GM12873 (cell line): ENCODE measurements at regions not wholly inside any gene's neighbourhood (a gene's known extent, or its start where the extent isn't known, plus 50 kb on each side); places are given as distances from the start of the nearest gene placed in this dataset.

Experiments
- CTCF ChIP-seq: IDR thresholded peaks from 2 replicates; pipeline ENCODE4 v1.5.1; 2012; ENCODE audit warnings: low read depth, mild to moderate bottlenecking, moderate library complexity, low read length, control low read depth; ENCODE audit not compliant: insufficient read depth; ENCODE audit errors: missing control alignments

DNA sequence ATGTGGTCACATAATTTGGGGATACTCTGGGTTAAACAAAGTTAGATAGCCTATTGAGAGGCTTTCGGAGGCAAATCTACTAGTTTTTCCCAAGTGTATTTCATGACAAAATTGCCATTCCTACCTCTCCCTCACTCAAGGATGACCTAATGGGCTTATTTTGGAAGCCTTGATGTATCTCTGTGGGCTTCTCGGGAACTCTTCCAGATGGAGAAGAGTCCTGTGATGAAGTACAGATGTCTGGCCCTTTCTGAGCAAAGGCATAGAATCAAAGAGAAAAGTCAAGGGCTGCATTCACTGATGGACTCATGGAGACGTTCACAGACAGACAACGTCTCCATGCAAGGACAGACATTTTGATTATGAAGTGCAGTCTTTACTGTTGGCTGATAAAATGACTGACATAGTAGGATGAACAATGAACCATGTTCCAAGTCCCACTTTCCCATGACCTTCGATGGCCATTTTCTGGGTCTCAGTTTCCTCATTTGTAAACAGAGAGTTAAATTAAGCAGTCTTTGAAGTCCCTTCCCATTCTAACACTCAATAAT is 347.2 kb upstream of the CD180 start:
- no peak for TF ChIP-seq CTCF

GRCh38 chr5:67542479-67542878 is 345.9 kb upstream of the CD180 start:
- TF ChIP-seq CTCF = no peak

DNA sequence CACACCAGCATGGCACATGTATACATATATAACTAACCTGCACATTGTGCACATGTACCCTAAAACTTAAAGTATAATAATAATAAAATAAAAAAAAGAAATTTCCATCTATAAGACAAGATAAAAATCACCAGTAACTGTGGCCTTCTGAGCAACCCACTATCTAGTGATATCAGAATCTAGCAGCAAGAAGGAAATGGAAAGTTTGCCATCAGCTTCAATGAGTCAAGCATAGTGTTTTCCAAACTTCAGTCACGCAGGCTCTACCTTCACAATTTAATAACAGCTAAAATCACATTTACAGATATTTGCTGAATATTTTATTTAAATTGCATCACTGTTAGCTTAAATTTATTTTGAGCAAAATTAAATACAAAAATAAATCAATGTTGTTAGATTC is 345.3 kb upstream of the CD180 start:
- TF ChIP-seq CTCF = no peak

DNA sequence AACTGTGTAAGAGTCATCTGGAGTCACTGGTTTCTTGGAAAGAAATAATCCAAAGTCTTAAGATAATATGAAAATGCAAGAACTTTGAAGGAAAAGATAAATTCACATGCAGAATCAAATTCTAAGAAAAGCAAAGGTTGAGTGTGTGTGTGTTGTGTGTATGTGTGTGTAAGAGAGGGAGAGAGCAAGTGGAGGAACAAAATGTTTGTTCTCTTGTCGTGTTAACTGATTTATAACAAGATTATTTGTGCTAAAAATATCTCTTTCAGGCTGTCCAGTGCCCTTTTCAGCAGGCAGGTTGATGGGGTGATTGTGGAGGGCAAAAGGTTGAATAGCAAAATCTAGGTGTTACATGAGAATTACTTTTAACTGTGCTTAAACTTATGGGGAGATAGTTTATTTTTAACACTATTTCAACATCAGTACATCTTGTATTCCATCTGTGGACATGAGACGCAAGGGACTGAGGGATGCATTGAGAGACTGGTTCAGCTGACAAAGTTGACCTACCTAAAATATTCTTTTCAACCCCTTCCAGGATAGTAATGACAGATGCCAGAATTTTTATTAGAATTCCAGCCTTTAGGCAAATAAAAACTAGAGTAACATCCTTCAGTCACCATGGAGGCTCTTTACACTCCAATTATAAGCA is 342.4 kb upstream of the CD180 start:
- no peak for TF ChIP-seq CTCF

DNA sequence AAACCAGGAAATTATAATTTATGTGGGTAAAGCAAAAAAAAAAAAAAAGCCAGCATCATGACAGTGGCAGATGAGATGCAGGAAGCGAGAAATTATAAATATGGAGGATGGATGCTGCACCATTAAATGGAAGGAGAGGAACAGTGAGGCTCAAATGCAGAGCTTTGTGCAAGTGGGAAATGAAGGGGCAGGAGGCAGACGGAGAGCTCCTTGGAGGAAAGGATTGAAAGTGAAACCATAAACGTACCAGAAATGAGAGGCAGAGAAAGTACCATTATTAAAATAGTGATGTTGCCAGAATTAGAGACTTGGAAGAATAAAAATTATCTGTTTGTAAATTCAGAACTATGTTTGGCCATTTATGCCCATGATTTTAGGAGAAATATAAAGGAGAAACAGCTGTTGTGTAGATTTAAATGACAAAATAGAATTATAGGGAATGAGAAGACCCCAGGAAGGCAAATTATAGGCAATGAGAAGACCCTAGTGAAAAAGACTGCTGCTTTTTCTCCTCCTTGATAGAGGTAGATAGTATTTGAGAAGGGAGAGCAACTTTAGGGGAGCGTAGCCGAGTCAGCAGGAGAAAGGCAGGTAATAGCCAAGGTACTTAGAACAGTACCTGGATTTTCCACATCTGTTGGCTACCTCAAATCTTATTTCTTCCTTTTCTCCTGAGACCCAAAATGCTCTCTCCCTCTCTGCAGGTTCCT is 341.0 kb upstream of the CD180 start:
- no peak for TF ChIP-seq CTCF

- no peak for TF ChIP-seq CTCF
Observed at GRCh38 chr5:67536866-67537265, 340.3 kb upstream of the CD180 start.

DNA sequence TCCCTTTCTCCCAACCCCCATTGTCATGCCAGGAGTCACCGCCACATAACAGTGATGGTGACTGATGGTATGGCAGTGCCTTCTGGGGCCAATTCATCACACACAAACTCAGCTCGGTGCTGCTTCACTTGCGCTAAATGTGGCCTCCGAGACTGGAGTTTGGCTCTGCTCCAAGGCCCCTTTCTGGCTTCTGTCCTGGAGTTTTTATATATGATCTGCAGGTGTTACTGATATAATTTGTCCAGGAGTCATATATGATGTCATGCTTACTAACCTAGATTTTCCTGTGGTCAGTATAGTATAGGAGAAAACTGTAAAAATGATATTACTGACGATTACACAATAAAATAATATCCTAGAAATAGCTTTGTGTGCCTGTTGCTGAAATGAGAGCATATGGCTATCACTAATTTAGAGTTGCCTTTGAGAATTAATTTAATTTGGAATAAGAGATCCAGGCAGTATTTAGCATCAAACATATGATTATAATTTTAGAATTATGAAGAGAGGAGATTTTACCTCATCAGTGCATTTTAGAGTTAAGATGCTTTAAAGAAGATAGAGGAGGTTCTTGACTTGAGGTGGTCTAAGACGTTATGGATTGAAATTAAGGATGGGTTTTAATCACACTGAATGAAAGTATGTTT is 334.1 kb upstream of the CD180 start:
- no peak for TF ChIP-seq CTCF
